ENCODE measurements at regions not wholly inside any gene's neighbourhood (a gene's known extent, or its start where the extent isn't known, plus 50 kb on each side); places are given as distances from the start of the nearest gene placed in this dataset.

DNA sequence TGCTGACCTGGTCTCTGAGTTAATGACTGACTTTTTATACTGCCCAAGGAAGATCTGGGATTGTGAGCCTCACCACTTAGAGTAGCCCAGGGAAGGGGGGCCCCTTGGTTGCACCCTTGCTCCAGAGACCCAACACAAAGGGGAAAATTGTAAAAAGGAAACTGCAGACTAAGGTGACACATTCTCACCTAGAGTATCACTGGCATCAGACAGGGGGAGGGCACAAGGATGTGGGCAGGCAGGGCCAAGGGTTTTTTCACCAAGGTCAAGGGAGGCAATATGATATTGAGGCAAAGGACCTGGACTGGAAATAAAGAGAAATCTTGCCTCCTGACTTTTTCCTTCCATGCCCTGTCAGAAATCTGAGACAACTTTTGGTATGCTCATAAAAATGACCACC, 386.2 kb upstream of the FGF16 start:
- TF ChIP-seq CTCF (IDR thresholded peaks at IDR 0.05): no peak
- TF ChIP-seq SP1 (CRISPR knock-in tag; conservative IDR thresholded peaks at IDR 0.05): no peak
- TF ChIP-seq PREB (CRISPR knock-in tag; IDR thresholded peaks at IDR 0.05; ENCODE audit: borderline replicate concordance): no peak

Data from WTC11 (cell line).